NCI-H524 treated with DMSO at 0.1 percent for 48 hours (cell line): ENCODE measurements at regions not wholly inside any gene's neighbourhood (a gene's known extent, or its start where the extent isn't known, plus 50 kb on each side); places are given as distances from the start of the nearest gene placed in this dataset.

ENCODE experiments used
- DNase-seq: peaks from one replicate; lab custom pipeline; 2025; lab: John Stamatoyannopoulos, UW

GRCh38 chr3:84439476-84439875 lies 519.3 kb upstream of the CADM2 start:
- no peak for DNase-seq

GRCh38 chr3:84440291-84440690 lies 518.5 kb upstream of the CADM2 start:
- peak; percentile 69 for DNase-seq

- no peak for DNase-seq
Measured at GRCh38 chr3:84442533-84442932, 516.3 kb upstream of the CADM2 start.

GRCh38 chr3:84444726-84445521 lies 513.9 kb upstream of the CADM2 start:
- no peak for DNase-seq

- no peak for DNase-seq
Measured at GRCh38 chr3:84487296-84487695, 471.5 kb upstream of the CADM2 start.

- no peak for DNase-seq
Measured at GRCh38 chr3:84504761-84505160, 454.0 kb upstream of the CADM2 start.

GRCh38 chr3:84510007-84510406 lies 448.8 kb upstream of the CADM2 start:
- DNase-seq, result no peak

- no peak for DNase-seq
Measured at GRCh38 chr3:84522893-84523292, 435.9 kb upstream of the CADM2 start.

- no peak for DNase-seq
Measured at GRCh38 chr3:84536916-84537315, 421.9 kb upstream of the CADM2 start.

- DNase-seq, result no peak
Measured at GRCh38 chr3:84538597-84538996, 420.2 kb upstream of the CADM2 start.

- DNase-seq, result no peak
Measured at GRCh38 chr3:84547207-84547606, 411.6 kb upstream of the CADM2 start.

GRCh38 chr3:84547971-84548970 lies 410.5 kb upstream of the CADM2 start:
- DNase-seq, result peak; percentile 79

GRCh38 chr3:84555629-84556028 lies 403.2 kb upstream of the CADM2 start:
- DNase-seq, result no peak

GRCh38 chr3:84566256-84566655 lies 392.5 kb upstream of the CADM2 start:
- DNase-seq, result no peak

GRCh38 chr3:84567796-84568195 lies 391.0 kb upstream of the CADM2 start:
- DNase-seq, result no peak

- no peak for DNase-seq
Measured at GRCh38 chr3:84573962-84574361, 384.8 kb upstream of the CADM2 start.

GRCh38 chr3:84586427-84586826 lies 372.4 kb upstream of the CADM2 start:
- DNase-seq, result no peak

- DNase-seq, result no peak
Measured at GRCh38 chr3:84600703-84601225, 358.0 kb upstream of the CADM2 start.

- DNase-seq, result peak; percentile 82
Measured at GRCh38 chr3:84601303-84601702, 357.5 kb upstream of the CADM2 start.

GRCh38 chr3:84621823-84622222 lies 337.0 kb upstream of the CADM2 start:
- no peak for DNase-seq

GRCh38 chr3:84634668-84635067 lies 324.1 kb upstream of the CADM2 start:
- no peak for DNase-seq

GRCh38 chr3:84637272-84637671 lies 321.5 kb upstream of the CADM2 start:
- no peak for DNase-seq

- DNase-seq, result no peak
Measured at GRCh38 chr3:84666468-84666867, 292.3 kb upstream of the CADM2 start.
